ENCODE measurements at regions not wholly inside any gene's neighbourhood (a gene's known extent, or its start where the extent isn't known, plus 50 kb on each side); places are given as distances from the start of the nearest gene placed in this dataset.

DNA sequence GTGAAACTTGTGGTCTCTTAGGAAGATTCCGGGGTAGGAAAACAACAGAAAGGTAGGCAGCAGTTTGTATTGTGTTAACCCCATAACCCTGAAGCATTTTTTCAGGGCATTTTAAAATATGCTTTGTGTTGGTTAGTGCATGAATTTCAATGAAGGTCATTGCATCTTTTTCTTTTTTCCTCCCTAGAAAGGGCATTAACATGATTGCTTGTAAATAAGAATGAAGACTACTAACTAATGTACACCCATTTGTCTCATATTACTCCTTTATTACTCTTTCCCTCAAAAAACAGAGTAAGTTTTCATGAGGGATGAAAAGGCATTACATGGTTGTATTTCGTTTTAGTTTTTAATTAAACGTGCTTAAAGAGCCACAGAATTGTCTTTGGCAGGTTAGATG lies 141.4 kb downstream of the OGFRL1 start:
- TF ChIP-seq YY1 (IDR thresholded peaks at IDR 0.05; ENCODE audit: insufficient read depth, insufficient read length) (no peak), ZNF274 (IDR thresholded peaks at IDR 0.05; ENCODE audit: low read depth, low read length) (no peak)

Data from NT2/D1 (cell line).